ENCODE measurements at regions not wholly inside any gene's neighbourhood (a gene's known extent, or its start where the extent isn't known, plus 50 kb on each side); places are given as distances from the start of the nearest gene placed in this dataset.

DNA sequence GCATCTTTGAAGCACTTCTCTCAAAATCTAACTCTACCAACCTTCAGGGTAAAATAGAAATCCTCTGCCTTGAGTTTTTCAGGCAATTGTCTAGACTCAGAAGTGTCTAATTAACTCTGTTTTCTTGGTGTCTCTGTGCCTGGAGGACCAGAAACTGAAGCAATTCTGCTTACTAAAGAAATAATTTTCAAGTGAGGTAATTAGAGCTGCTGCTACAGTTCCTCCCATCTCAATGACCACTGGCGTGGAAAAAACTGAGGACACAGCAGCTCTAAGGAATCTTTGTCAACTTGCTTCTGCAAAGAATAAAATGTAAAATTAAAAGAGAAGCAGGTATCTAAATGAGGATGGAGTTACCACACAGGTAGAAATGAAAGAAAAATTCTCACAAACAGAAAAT lies 785.0 kb downstream of the PRELID2 start:
- no peak overlapping the region for H3K4me2 ChIP-seq (ENCODE audit: control insufficient read depth, extremely low read depth, insufficient read depth, low read depth, low read length)
- H3K9ac ChIP-seq (ENCODE audit: control insufficient read depth, extremely low read depth, insufficient read depth, low read length), result no peak overlapping the region
- DNase-seq (ENCODE audit: low read depth, low spot score), result no peak
- H3K9me3 ChIP-seq (ENCODE audit: control insufficient read depth, low read depth, low read length), result no peaks in the 10 kb centered on the region
- dilution Hi-C loops (cut with MboI; ENCODE audit: extremely low pct_ligation_motif_present, low sequenced_read_pairs), result no loop called here
- H2AFZ ChIP-seq (ENCODE audit: control insufficient read depth, low read length), result no peak overlapping the region
- FAIRE-seq, result no peak
- no peaks in the 10 kb centered on the region for H3K79me2 ChIP-seq (ENCODE audit: control insufficient read depth, insufficient read depth, low read length)
- H3K27ac ChIP-seq (ENCODE audit: control insufficient read depth, insufficient read depth, low read length), result no peak overlapping the region
- no peaks in the 10 kb centered on the region for H3K4me1 ChIP-seq (ENCODE audit: control insufficient read depth, extremely low read depth, insufficient read depth, low read length)
- no peaks in the 10 kb centered on the region for H3K27me3 ChIP-seq (ENCODE audit: control insufficient read depth, extremely low read depth, insufficient read depth, low read length)
- H3K9me1 ChIP-seq (ENCODE audit: control insufficient read depth, extremely low read depth, insufficient read depth, low read length), result no peaks in the 10 kb centered on the region
- H3K36me3 ChIP-seq (ENCODE audit: control insufficient read depth in 2 of 2, extremely low read depth in 1 of 2, insufficient read depth in 2 of 2, low read length in 2 of 2), result no peaks in the 10 kb centered on the region
- no peak overlapping the region for H3K4me3 ChIP-seq (ENCODE audit: control insufficient read depth in 2 of 3, extremely low read depth in 1 of 3, insufficient read depth in 2 of 3, low read depth in 1 of 3, low read length in 3 of 3)
- TF ChIP-seq CTCF (optimal IDR thresholded peaks at IDR 0.05 in 1 of 3, IDR thresholded peaks at IDR 0.05 in 1 of 3, conservative IDR thresholded peaks at IDR 0.05 in 1 of 3; ENCODE audit: extremely low read depth in 1 of 3, insufficient read depth in 2 of 3, low read length in 3 of 3) (no peak), EZH2 (IDR thresholded peaks at IDR 0.05; ENCODE audit: low read length) (no peak)
- H4K20me1 ChIP-seq (ENCODE audit: control insufficient read depth, extremely low read depth, insufficient read depth, low read length), result no peaks in the 10 kb centered on the region

GRCh38 chr5:145044970-145045369 lies 790.2 kb downstream of the PRELID2 start:
- H3K27ac ChIP-seq (ENCODE audit: control insufficient read depth, insufficient read depth, low read length), result no peak overlapping the region
- dilution Hi-C loops (cut with MboI; ENCODE audit: extremely low pct_ligation_motif_present, low sequenced_read_pairs), result no loop called here
- H3K9me3 ChIP-seq (ENCODE audit: control insufficient read depth, low read depth, low read length), result no peaks in the 10 kb centered on the region
- no peak for FAIRE-seq
- H3K79me2 ChIP-seq (ENCODE audit: control insufficient read depth, insufficient read depth, low read length), result no peaks in the 10 kb centered on the region
- H4K20me1 ChIP-seq (ENCODE audit: control insufficient read depth, extremely low read depth, insufficient read depth, low read length), result no peaks in the 10 kb centered on the region
- TF ChIP-seq EZH2 (IDR thresholded peaks at IDR 0.05; ENCODE audit: low read length) (no peak), CTCF (optimal IDR thresholded peaks at IDR 0.05 in 1 of 3, IDR thresholded peaks at IDR 0.05 in 1 of 3, conservative IDR thresholded peaks at IDR 0.05 in 1 of 3; ENCODE audit: extremely low read depth in 1 of 3, insufficient read depth in 2 of 3, low read length in 3 of 3) (no peak)
- no peak overlapping the region for H3K4me3 ChIP-seq (ENCODE audit: control insufficient read depth in 2 of 3, extremely low read depth in 1 of 3, insufficient read depth in 2 of 3, low read depth in 1 of 3, low read length in 3 of 3)
- no peaks in the 10 kb centered on the region for H3K27me3 ChIP-seq (ENCODE audit: control insufficient read depth, extremely low read depth, insufficient read depth, low read length)
- no peaks in the 10 kb centered on the region for H3K4me1 ChIP-seq (ENCODE audit: control insufficient read depth, extremely low read depth, insufficient read depth, low read length)
- no peaks in the 10 kb centered on the region for H3K9me1 ChIP-seq (ENCODE audit: control insufficient read depth, extremely low read depth, insufficient read depth, low read length)
- DNase-seq (ENCODE audit: low read depth, low spot score), result no peak
- no peak overlapping the region for H3K4me2 ChIP-seq (ENCODE audit: control insufficient read depth, extremely low read depth, insufficient read depth, low read depth, low read length)
- no peaks in the 10 kb centered on the region for H3K36me3 ChIP-seq (ENCODE audit: control insufficient read depth in 2 of 2, extremely low read depth in 1 of 2, insufficient read depth in 2 of 2, low read length in 2 of 2)
- H3K9ac ChIP-seq (ENCODE audit: control insufficient read depth, extremely low read depth, insufficient read depth, low read length), result no peak overlapping the region
- H2AFZ ChIP-seq (ENCODE audit: control insufficient read depth, low read length), result no peak overlapping the region

All from keratinocyte (primary cell).